NCI-H1105 (cell line): ENCODE measurements at regions not wholly inside any gene's neighbourhood (a gene's known extent, or its start where the extent isn't known, plus 50 kb on each side); places are given as distances from the start of the nearest gene placed in this dataset.
"Not testable (repeated sequence)": the region's sequence is repeated elsewhere in the genome, so short reads cannot be mapped to it uniquely, and the experiment has no call there.

Experiments used
- DNase-seq: peaks from one replicate; lab custom pipeline; 2025; lab: John Stamatoyannopoulos, UW

DNA sequence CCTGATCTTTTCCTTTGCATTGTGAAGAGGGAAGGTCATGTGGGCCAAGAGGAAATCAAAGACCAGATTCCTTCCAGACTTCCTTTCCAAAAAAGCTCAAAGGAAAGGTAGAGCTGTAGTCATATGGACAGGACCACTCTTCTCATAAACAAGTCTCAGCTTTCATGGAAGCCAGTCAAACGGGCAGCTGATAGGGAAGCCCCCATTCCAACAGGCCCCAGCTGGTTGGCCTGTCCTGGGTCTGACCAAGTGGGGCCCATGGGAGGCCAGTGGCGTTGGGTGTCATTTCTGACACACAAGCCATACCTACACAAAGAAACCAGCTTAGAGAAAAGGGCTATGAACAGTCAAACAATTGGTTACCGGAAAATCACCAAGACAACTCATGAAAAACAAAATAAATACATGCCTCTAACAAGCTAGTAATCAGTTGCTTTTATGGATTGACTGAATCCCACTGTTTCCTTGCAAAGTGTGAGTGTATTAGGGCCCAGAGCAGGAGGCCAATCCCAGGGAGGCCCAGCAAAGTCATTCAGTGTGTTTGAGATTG, 149.6 kb upstream of the MAMLD1 start:
- no peak for DNase-seq

GRCh38 chrX:150216000-150216399, 147.1 kb upstream of the MAMLD1 start:
- not testable (repeated sequence) for DNase-seq

DNA sequence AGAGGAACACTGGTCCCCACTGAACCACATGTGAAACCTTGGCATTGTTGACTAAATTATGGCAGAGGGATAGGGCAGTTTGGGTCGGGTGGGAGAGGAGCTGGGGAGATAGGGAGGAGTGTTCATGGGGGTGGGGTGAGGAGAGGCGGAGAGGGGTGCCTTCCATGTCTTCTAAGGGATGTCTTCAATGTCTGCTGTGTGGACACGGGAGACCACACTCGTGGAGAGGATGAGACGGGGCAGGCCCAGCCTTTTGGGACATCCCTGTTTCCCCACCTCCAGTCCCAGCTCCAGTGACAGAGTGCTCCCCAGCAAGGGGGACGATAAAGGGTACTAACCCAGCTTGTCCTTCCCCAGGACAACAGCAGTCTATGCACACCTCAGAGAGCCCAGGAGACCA, 146.4 kb upstream of the MAMLD1 start:
- no peak for DNase-seq

GRCh38 chrX:150217609-150218008, 145.5 kb upstream of the MAMLD1 start:
- DNase-seq = no peak

DNA sequence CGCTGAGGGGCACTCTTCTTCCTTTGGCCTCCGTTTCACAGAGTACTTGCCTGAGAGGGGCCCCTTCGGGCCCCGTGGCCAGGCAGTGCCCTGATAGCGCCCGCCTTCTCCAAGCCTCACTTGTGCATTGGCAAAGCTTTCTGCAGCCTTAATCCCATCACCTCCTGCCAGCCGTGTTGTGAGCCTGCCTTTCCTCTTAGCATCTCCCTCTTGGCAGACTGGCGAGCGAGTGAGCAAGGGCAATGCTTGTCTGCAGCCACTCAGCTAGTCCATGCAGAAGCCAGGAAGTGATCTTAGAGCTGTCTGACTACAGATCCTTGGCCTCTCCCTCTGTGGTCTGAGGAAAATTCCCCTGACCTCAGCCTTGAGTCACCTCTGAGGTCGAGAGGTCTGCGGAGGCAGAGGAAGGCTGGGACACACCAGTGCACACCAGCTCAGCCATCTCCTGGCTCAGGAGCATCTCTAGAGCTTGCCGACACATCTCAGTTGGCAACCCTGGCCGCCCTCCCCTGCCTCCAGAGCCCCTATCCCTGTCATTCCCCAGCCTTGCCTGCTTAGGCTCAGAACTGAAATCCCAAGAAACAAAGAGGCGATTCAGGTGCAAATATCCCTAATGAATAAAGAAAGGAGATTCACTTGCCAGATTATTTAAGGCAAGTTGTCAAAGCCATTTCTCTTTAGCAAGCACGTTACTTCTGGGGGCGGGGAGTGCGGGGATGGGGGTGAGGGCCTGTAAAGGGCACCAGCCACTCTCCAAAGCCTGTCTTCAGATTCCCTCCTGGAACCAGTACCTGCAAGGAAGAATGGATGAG, 143.5 kb upstream of the MAMLD1 start:
- no peak for DNase-seq

GRCh38 chrX:150223176-150224015, 139.7 kb upstream of the MAMLD1 start:
- DNase-seq = no peak

DNA sequence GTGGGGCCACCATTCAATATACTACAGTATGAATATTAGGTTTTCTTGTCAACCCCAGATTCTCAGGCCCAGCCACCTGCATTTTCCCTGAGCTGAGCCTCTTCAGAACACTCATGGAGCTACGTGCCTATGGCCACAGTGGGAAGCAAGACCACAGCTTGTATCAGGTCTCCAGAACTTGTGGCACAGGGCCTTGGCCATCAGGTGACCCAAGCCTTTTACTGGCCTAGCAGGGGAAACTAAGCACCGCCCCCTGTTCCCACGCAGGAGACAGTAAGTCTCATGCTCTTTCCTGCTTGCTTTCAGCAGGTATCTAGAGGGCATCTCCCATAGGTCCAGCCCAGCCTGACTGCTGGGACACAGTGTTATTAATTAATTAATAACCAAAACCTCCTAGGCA, 138.4 kb upstream of the MAMLD1 start:
- DNase-seq = no peak

DNA sequence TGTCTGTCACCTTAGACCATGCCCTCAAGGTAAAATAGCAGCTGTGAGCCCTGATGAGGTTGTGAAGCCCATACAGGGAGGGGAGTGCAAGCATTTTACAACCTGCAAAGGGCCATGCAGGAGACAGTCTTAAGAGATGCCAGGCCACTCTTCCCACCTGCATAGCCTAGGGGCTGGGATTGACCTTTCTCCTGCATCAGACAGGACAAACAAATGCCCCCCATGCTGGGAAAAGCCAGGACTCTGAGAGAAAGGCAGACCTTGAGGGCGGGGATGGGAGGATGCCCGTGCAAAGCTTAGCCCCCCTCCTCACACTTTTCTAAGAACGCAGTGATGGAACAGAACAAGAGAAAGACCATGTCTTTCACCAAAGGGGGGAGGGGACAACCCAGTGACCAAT, 137.9 kb upstream of the MAMLD1 start:
- no peak for DNase-seq

DNA sequence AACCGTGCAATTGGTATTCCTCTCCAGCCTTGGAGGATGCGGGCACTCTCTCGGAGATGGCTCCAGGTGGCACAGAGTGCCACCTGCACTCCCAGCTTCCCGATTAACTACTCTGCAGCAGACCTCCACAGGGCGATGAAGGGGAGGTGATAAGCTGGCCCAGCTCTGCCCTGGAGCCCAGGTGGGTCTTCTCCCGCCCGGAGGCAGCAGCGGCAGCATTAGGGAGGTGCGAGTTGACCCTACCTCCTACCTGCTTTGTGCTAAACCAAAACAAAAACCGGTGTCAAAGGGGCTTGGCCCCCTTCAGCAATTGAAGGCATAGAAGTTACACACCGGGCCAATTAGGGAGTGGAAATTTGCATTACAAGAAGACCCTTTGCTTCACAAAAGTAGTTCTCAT, 137.4 kb upstream of the MAMLD1 start:
- DNase-seq = no peak

DNA sequence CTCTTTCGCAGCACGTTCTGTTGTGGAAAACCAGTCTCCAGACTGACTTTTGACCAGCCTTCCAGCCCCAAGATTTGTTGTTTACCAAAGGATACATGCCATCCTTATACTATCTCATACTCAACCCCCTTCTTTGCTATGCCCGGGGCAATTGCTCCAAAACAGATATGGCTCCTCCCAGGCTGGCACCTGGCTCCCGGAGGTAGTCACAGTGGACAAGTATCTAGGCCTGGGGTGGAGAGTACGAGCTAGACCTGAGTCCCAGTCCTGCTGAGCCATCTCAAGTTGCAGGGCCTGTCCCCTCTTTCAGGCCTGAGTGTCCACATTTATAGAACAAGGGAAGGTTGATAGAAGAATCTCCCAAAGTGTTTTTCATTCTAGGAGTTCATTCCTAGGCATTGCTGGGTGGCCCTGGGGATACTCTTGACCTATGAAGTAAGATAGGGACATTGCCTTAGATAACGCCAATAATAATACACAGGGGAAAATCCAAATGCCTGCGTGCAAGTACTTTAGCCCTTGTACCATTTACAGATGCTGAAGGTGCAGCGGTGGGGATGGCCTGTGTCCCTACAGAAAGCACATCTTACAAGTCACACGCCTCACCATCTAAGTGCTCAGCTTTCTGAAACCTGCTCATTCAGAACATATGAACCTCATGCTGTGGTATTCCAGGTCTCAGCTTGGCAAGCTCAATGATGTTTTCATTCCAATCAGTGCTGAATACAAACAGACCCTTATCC, 136.7 kb upstream of the MAMLD1 start:
- DNase-seq = no peak

DNA sequence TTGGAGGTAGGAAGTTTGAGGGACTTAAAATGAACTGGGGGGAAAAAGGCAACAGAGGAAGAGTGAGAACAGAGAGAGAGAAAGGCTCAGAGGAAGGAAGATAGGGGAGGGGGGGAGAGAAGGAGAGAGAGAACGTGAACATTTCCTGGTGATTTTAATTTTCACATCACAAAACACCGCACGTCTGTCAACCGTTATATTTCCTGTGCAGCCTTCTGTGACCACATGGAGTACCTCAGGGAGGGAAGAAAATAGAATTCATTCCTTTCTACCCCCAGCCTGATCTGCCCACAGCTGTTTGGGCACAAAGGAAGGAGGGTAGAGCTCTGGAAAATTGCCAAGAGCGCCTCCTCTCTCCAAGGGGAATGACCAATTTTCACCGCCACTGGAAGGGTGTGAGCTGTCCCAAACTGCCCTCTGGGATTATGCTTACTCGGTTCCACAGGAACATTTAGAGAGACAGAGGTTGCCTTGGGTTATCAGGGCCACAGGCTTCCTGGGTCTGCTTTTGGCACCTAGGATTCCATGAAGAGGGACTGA, 135.7 kb upstream of the MAMLD1 start:
- DNase-seq = no peak

DNA sequence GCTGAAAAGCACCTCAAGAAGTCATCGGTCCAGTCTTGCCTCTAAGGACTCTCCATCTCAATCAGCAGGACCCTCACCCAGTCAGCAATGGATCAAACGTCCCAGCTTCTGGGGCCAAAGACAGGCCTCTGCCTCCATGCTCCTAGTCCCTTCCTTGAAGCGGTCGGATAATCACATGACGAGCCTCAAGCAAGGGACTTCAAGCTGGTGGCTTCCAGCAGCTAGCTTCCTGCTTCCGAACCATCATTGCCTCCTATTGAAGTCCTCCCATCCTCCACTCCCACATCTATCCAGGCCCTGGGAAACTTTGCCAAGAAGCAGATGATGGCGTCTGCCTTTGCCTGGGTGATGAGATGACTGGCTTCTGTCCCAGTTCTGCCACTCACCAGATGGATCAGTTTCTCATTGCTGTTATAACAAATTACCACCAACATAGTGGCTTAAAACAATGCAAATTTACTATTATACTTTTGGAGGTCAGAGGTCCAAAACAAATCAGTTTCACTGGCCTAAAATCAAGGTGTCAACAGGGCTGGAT, 135.2 kb upstream of the MAMLD1 start:
- no peak for DNase-seq

DNA sequence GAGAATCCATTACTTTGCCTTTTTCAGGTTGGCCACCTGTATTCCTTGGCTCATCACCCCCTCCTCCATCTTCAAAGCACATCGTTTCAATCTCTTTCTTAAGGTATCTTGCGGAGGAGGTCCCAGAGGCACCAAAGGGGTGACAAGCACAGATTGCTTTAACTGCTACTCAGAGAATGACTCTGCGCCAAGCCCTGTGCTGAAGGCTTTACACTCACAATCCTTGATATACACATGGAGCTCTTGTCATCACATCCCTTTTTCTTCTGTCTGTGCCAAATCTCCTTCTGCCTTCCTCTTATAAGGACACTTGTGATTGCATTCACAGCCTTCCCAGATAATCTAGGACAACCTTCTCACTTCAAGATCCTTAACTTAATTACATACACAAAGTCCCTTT, 134.7 kb upstream of the MAMLD1 start:
- DNase-seq = no peak

GRCh38 chrX:150229030-150229429, 134.1 kb upstream of the MAMLD1 start:
- DNase-seq = no peak

GRCh38 chrX:150229481-150229880, 133.6 kb upstream of the MAMLD1 start:
- DNase-seq = no peak

- not testable (repeated sequence) for DNase-seq
Observed at GRCh38 chrX:150230952-150231351, 132.2 kb upstream of the MAMLD1 start.

DNA sequence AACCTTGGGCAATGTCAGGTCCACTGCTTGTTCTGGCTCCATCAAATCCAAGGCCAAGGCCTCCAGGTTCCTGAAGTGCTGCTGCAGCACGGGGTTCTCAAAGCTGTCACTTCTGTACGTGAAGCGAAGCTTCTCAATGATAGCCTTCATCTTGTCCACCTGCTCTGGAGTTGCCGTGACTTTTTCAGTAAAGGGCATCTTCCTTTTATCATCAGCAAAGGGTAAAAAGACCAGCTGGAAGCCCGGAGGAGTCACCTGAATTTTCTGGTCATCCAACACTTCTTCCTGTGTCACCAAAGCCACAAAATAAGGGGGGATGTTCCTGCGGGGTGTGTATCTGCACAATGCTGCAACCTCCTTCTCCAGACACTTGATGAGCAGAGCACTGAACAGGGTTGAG, 131.7 kb upstream of the MAMLD1 start:
- not testable (repeated sequence) for DNase-seq

DNA sequence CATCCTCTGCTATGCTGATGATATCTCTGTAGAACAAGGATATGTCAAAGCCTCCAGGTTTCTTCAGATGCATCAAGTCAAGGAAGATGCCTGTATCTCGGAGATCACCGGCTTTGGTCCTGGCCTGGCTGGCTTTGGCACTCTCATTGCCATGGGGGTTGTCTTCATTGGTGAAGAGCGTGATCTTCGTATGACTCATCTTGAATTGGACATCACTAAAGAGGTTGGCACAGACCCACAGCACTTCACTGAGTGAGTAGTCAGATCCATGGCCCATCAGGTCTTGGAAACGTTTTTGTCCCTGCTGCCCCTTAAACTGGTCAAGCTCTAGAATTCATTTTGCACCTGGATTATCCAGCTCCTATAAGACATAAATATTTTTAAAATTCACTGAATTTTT, 130.9 kb upstream of the MAMLD1 start:
- not testable (repeated sequence) for DNase-seq

DNA sequence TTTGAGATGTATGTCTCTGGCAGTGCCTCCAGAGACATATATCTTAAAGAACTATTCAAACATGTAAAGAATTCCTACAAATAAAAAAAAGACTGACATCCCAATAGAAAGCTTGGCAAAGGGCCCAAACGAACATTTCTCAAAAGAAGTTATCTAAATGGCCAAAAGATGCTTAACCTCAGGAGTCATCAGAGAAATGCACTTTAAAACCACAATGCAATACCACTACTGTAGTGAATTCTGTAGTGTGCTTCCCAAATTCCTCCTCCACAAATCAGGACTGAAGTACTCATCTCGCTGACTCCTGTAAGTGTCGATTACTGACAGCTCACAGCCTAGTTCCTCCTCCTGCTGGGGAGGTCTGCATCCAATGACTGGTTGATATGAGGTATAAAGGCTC, 129.0 kb upstream of the MAMLD1 start:
- no peak for DNase-seq

DNA sequence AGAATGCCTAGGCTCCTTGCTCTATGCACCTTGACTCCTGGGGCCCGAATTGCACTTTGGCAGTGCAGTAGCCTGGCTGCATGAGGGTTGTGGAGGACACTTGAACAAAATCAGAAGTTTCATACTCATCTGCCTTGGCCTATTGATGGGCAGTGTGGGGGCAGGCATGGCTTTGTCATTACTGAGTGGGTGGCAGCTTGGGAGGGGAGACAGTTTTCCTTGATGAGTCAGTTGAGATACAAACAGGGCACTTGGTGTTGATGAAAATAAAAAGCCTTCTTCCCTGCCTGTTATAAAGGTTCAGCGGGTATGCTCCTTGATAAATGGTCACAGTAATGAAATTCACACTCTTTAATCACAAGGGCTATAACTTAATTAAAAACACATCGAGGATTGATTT, 126.8 kb upstream of the MAMLD1 start:
- DNase-seq = no peak

GRCh38 chrX:150238632-150239382, 124.3 kb upstream of the MAMLD1 start:
- no peak for DNase-seq
